NB4 (cell line): ENCODE measurements at regions not wholly inside any gene's neighbourhood (a gene's known extent, or its start where the extent isn't known, plus 50 kb on each side); places are given as distances from the start of the nearest gene placed in this dataset.

Experiments
- MYC ChIP-seq: IDR thresholded peaks from 2 replicates; pipeline ENCODE4 v1.6.1; 2011; ENCODE audit warnings: low read depth, low read length
- POLR2A ChIP-seq: IDR thresholded peaks from 2 replicates; pipeline ENCODE4 v1.6.1; 2011; ENCODE audit warnings: mild to moderate bottlenecking; ENCODE audit not compliant: insufficient read length; ENCODE audit errors: extremely low read depth
- TF ChIP-seq, protein P1 (sequence below): IDR thresholded peaks from one replicate; pipeline ENCODE4 v1.5.1; 2012; ENCODE audit warnings: low read depth, low read length
- TF ChIP-seq, protein P2 (sequence below): IDR thresholded peaks from 2 replicates; pipeline ENCODE4 v1.6.1; 2011; ENCODE audit warnings: low read depth, low read length

DNA sequence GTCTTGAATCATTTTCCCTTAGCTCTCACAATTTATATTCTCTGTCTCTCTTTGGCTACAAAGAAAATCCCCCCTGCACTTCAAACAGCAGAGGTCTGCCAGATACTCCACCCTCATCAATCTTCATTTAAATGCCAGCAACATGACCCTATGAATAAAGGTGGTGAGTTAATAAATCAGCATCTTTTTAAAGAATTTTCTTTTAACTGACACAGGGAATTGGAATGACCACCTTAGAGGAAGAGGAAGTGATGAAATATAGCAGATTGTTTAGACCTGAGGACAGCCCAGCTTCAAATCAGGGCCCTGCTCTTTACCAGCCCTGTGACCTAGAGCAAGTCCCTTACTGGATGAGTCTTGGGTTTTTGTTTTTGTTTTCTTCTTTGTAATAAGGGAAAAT lies 223.1 kb upstream of the PAPPA start:
- TF ChIP-seq POLR2A (no peak), MYC (no peak)
- TF ChIP-seq, protein P1, sequence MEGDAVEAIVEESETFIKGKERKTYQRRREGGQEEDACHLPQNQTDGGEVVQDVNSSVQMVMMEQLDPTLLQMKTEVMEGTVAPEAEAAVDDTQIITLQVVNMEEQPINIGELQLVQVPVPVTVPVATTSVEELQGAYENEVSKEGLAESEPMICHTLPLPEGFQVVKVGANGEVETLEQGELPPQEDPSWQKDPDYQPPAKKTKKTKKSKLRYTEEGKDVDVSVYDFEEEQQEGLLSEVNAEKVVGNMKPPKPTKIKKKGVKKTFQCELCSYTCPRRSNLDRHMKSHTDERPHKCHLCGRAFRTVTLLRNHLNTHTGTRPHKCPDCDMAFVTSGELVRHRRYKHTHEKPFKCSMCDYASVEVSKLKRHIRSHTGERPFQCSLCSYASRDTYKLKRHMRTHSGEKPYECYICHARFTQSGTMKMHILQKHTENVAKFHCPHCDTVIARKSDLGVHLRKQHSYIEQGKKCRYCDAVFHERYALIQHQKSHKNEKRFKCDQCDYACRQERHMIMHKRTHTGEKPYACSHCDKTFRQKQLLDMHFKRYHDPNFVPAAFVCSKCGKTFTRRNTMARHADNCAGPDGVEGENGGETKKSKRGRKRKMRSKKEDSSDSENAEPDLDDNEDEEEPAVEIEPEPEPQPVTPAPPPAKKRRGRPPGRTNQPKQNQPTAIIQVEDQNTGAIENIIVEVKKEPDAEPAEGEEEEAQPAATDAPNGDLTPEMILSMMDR: no peak
- TF ChIP-seq, protein P2, sequence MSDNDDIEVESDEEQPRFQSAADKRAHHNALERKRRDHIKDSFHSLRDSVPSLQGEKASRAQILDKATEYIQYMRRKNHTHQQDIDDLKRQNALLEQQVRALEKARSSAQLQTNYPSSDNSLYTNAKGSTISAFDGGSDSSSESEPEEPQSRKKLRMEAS: no peak
